NCI-H1417 (cell line): ENCODE measurements at regions not wholly inside any gene's neighbourhood (a gene's known extent, or its start where the extent isn't known, plus 50 kb on each side); places are given as distances from the start of the nearest gene placed in this dataset.

ENCODE experiments used
- DNase-seq, 3 experiments: peaks; one replicate each; lab custom pipeline; 2025; lab: John Stamatoyannopoulos, UW

DNA sequence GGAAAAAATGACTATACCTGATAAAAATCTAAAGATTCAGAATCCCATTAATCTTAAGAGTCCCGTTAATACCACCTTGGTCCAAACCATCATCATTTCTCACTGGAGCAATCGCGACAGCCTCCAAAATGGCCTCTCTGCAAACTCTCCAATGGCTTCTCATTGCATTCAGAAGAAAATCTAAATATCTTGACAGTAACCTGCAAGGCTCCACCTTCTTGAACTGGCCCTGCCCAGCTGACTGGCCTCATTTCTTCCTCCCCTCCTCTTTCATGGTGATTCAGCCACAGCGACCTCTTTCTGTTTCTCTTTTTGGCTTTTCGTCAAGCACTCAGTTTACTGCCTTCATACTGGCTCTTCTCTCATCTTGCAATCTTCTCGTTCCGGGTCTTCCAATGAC lies 56.2 kb upstream of the GPRIN3 start:
- peak in 1 of 3 experiments; percentile 59 for DNase-seq

DNA sequence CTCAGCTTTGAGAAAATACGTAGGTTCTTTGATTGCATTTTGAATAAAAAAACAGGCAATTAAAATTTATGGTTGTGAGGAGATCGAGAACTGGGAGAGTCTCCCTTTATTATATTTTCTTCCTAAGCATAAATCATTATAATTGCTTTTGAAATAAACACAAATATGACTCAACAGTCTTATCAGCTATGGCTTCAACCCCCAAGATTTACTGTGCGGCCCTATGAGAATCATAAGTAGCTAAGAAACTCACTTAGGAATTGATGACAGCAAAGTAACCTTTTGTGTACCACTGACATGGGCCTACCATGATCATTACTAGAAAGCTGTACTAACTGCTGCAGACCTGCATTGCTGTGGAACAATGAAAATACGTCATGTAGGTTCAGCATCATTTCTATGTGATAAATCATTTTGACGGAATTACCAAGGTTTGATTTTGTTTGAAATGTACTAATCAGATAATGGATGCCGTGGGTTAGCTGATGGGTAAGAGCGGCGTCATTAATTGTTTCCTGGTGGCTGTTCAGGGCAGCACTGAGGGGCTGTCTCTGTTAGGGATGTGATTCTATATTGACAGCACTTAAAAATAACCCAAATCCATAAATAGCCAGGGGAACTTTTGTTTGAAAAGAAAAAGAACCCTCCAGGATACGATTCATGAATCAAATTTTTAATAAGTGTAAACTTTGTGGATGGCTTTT lies 51.5 kb upstream of the GPRIN3 start:
- peak in 1 of 3 experiments; percentile 59 for DNase-seq

DNA sequence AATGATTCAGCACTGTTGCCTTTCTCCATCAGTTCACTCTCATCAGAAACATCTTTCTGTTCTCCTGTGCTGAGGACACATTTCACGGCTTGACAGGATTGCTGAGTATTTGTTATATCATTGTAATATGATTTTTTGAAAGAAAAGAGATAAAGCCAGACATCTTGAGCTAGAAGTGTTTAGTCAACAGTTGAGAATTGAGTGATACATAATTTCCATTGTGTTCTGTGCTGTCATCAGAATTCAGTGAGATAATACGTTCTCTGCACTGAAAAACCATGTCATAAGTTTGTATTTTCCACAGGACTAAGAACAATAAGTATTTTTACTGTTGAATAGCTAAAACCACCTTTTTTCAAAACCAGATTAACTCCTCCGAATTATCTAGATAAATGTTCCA lies 50.2 kb upstream of the GPRIN3 start:
- DNase-seq, result no peak
